Cardiac fibroblast (primary cell): ENCODE measurements at regions not wholly inside any gene's neighbourhood (a gene's known extent, or its start where the extent isn't known, plus 50 kb on each side); places are given as distances from the start of the nearest gene placed in this dataset.
A peak's percentile ranks its signal among the peaks of the same experiment; 100 is the strongest.

Experiments
- DNase-seq, 2 donors: peaks; one replicate each; pipeline versions ENCODE4 v3.0.0 to v3.0.0-alpha.2; 2010; ENCODE audit warnings: low read depth in 2 of 2
- H3K4me3 ChIP-seq, 2 donors: replicated peaks in 1 of 2; 1 replicate in 1 of 2; 2 replicates in 1 of 2; pipeline ENCODE4 v1.5.1; 2011; ENCODE audit warnings: low read depth in 2 of 2, low read length in 2 of 2, mild to moderate bottlenecking in 2 of 2, moderate library complexity in 1 of 2
- TF ChIP-seq, protein P1 (sequence below): IDR thresholded peaks from one replicate; pipeline ENCODE4 v1.5.1; 2011; ENCODE audit warnings: low read depth, mild to moderate bottlenecking, low read length, inconsistent platforms

GRCh38 chr6:120786256-120786655, 548.0 kb downstream of the TBC1D32 start:
- no peak for DNase-seq
- H3K4me3 ChIP-seq = no peak overlapping the region
- TF ChIP-seq, protein P1, sequence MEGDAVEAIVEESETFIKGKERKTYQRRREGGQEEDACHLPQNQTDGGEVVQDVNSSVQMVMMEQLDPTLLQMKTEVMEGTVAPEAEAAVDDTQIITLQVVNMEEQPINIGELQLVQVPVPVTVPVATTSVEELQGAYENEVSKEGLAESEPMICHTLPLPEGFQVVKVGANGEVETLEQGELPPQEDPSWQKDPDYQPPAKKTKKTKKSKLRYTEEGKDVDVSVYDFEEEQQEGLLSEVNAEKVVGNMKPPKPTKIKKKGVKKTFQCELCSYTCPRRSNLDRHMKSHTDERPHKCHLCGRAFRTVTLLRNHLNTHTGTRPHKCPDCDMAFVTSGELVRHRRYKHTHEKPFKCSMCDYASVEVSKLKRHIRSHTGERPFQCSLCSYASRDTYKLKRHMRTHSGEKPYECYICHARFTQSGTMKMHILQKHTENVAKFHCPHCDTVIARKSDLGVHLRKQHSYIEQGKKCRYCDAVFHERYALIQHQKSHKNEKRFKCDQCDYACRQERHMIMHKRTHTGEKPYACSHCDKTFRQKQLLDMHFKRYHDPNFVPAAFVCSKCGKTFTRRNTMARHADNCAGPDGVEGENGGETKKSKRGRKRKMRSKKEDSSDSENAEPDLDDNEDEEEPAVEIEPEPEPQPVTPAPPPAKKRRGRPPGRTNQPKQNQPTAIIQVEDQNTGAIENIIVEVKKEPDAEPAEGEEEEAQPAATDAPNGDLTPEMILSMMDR = no peak

DNA sequence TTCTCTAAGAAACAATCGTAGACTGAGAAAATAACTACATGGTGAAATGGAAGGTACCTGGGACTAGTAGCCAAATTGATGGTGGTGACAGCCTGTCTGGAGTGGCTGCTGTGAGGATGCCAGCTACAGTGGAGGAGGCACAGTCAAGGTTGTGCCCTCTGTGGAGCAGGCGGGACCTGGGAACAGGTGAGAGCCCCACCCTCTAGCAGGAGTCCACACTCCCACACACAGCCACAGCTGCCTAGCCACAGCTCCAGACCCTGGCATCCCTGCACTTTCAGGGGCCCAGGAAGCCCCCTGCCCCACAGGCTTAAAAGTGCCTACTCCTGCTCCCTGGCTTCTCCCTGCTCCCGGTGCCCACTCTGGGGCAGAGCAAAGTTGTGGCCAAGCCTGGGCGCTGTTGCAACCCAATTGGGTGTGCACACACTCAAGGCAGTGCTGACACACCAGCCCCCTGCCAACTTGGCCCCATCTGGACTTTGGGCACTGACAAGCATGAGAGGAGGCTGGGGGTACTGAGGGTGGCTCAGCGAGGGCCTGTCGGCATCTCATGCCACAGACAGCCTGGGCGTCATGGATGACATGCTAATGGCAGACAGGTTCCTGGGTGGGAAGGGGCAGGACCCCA, 548.7 kb downstream of the TBC1D32 start:
- DNase-seq = no peak
- TF ChIP-seq, protein P1 = no peak

DNA sequence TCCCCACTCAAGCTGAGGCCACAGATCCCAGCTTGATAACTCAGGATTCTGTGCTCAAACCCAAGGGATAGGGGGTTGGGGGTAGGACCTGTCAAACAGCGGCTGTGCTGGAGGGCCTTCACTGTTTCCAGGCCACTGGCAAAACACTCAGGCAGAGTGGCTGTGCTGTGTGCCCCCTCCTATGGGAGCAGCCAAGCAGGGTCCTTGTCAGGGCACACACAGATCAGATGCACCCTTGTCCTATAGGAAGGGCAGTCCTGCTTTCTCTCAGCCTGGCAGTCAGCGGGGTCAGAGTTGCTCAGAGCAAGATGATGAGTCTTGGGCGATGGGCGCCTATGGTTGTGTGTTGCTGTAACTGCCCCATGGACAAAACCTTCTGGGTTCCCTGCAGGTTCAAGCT, 554.8 kb downstream of the TBC1D32 start:
- TF ChIP-seq, protein P1 = no peak
- DNase-seq = no peak
- H3K4me3 ChIP-seq = no peak overlapping the region

More for the DNA sequence above, 548.7 kb downstream of the TBC1D32 start:
- H3K4me3 ChIP-seq = no peak overlapping the region

DNA sequence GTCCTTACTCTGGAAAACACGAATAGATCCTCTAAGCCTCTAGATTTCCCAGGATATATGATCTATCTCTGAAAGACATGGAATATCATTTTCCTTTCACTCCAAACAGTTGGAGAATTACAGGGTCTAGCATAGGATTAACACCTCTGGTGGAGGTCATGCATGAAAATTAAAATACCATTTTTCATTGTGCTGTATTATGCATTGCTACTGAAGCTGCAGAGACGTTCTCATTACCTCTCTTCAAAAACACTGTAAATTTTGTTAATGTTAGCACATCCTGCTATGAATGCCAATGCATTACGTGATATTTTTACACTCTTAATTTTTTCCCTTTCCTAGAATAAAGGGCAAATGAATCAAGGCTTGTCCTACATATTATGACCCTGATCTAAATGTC, 558.6 kb downstream of the TBC1D32 start:
- TF ChIP-seq, protein P1 = no peak

GRCh38 chr6:120774275-120774674, 560.0 kb downstream of the TBC1D32 start:
- TF ChIP-seq, protein P1 = no peak
- DNase-seq = peak in 1 of 2 donors; percentile 0
- H3K4me3 ChIP-seq = no peak overlapping the region

More for the DNA sequence above, 558.6 kb downstream of the TBC1D32 start:
- no peak for DNase-seq
- H3K4me3 ChIP-seq = no peak overlapping the region

GRCh38 chr6:120771019-120771418, 563.3 kb downstream of the TBC1D32 start:
- TF ChIP-seq, protein P1 = no peak
- H3K4me3 ChIP-seq = no peak overlapping the region
- no peak for DNase-seq

- TF ChIP-seq, protein P1 = no peak
- no peak overlapping the region for H3K4me3 ChIP-seq
- no peak for DNase-seq
Observed at GRCh38 chr6:120764312-120764711, 570.0 kb downstream of the TBC1D32 start.
